ENCODE measurements at regions not wholly inside any gene's neighbourhood (a gene's known extent, or its start where the extent isn't known, plus 50 kb on each side); places are given as distances from the start of the nearest gene placed in this dataset.

DNA sequence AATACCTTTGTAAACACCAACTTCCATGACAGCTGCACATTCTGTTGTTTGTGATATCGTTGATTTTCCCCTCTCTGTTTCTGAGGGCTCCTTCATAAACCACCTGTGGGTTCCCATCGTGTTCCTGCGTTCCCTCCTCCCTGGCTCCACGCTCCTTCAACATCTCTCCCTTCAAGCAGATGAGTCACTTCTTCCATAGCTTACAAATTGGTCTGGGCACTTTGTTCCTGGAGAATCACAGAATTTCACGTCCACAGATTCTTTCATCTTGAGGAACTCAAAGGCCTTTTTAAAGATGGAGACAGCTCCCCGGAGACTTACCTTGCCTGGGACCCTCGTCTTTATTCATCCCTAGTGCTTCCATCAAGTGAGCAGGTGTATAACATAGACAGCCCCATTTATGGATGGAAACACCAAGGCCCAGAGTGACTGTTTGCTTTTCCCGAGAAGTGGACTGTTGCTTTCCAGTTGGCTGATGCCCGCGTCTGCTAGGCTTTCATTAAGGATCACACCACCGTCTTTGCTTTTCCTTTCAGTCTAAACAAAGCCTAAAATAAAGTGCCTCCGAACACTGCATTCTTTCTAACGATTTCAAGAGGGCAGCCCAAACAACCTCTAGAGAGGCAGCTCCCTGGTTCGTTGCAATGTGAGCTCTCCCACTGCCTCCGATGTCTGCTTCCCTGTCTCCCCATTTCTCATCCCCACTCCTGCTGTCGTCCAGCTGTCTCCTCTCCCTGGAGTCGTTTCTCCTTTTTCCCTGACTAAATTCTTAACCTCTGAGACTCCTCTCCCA is 146.3 kb upstream of the STX18 start:
- H3K27ac Mint-ChIP-seq (ENCODE audit: low read depth, unreplicated experiment) = no peak overlapping the region
- ChIA-PET POLR2A (interaction anchor here (0.7 kb wide), 1 partner anchor 15 kb away, joined by 3 read pairs; no protein-coding TSS in a partner anchor), CTCF (interaction anchor here (0.8 kb wide), 1 partner anchor 25 kb away, joined by 3 read pairs; no protein-coding TSS in a partner anchor)
- DNase-seq (ENCODE audit: unreplicated experiment) = no peak
- H3K9me3 Mint-ChIP-seq (ENCODE audit: unreplicated experiment) = no peaks in the 10 kb centered on the region
- no peaks in the 10 kb centered on the region for H3K27me3 Mint-ChIP-seq (ENCODE audit: insufficient read depth, unreplicated experiment)
- BruUV-seq (replicated peaks) = no TSS peak
- intact Hi-C loops (cut with micrococcal nuclease) = no loop called here
- peaks cover 1% of the 10 kb centered on the region for H3K4me1 Mint-ChIP-seq (ENCODE audit: insufficient read depth, unreplicated experiment)
- no peak for TF ChIP-seq CTCF (IDR thresholded peaks at IDR 0.05; ENCODE audit: unreplicated experiment)
- H3K4me3 Mint-ChIP-seq (ENCODE audit: unreplicated experiment) = no peak overlapping the region
- H3K36me3 Mint-ChIP-seq (ENCODE audit: insufficient read depth, unreplicated experiment) = no peaks in the 10 kb centered on the region

- Mint-ChIP-seq H3K9me3 (ENCODE audit: unreplicated experiment) (no peaks in the 10 kb centered on the region), H3K36me3 (ENCODE audit: insufficient read depth, unreplicated experiment) (no peaks in the 10 kb centered on the region), H3K27ac (ENCODE audit: low read depth, unreplicated experiment) (no peak overlapping the region), H3K4me3 (ENCODE audit: unreplicated experiment) (no peak overlapping the region), H3K4me1 (ENCODE audit: insufficient read depth, unreplicated experiment) (no peaks in the 10 kb centered on the region), H3K27me3 (ENCODE audit: insufficient read depth, unreplicated experiment) (no peaks in the 10 kb centered on the region)
- TF ChIP-seq CTCF (IDR thresholded peaks at IDR 0.05; ENCODE audit: unreplicated experiment) = no peak
- no TSS peak for BruUV-seq (replicated peaks)
- DNase-seq (ENCODE audit: unreplicated experiment) = no peak
- ChIA-PET CTCF (interaction anchor here (0.7 to 0.8 kb wide), 2 partner anchors 24 to 167 kb away, joined by 3 read pairs; no protein-coding TSS in a partner anchor), POLR2A (no interaction called here)
- intact Hi-C loops (cut with micrococcal nuclease) = no loop called here
Observed at GRCh38 chr4:4687100-4687499, 145.3 kb upstream of the STX18 start.

DNA sequence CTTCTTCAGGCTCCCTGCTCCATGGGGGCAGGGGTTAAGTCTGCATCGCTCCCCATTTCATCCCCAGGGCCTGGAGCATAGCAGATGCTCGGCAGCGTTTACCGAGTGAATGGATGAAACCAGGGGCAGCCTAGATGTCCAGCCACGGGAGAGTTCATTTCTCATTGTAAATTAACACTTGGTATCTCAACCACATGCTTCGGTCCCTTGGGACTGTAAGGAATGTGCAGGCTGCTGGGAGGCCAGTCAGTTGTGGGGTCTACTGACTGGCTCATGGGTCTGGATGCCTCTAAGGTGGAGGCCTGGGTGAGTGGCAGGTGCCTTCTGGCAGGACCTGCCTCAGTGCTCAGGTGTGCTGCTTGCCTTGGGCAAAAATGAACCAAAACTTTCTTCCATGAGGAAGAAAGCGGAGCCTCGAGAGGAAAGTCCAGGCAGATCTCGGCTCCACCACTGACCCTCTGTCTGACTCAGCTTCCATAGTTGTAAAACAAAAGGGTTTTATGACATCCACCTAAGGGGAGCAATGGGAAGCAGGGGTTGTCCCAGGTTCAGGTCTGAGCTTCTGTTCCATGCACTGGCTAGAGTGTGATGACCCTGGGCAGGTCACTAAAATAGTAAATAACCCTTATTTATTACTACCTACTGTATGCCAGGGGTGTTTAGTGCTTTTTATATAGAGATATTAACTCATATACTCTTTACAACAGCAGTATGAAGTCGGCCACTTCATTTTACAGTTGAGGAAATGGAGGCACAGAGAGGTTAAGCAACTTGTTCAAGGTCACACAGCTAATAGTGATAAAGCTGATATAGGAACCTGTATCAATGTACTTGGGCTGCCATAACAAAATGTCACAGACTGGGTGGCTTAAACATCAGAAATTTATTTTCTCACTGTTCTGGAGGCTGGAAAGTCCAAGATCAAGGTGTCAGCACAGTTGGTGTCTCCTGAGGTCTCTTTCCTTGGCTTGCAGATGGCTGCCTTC is 144.3 kb upstream of the STX18 start:
- CTCF ChIA-PET = interaction anchor here (0.5 to 0.6 kb wide), 2 partner anchors 34 to 1368 kb away, joined by 6 read pairs; no protein-coding TSS in a partner anchor
- no peak overlapping the region for H3K4me3 Mint-ChIP-seq (ENCODE audit: unreplicated experiment)
- no peak for TF ChIP-seq CTCF (IDR thresholded peaks at IDR 0.05; ENCODE audit: unreplicated experiment)
- DNase-seq (ENCODE audit: unreplicated experiment) = no peak
- no peak overlapping the region for H3K27ac Mint-ChIP-seq (ENCODE audit: low read depth, unreplicated experiment)
- no peaks in the 10 kb centered on the region for H3K4me1 Mint-ChIP-seq (ENCODE audit: insufficient read depth, unreplicated experiment)
- H3K36me3 Mint-ChIP-seq (ENCODE audit: insufficient read depth, unreplicated experiment) = no peaks in the 10 kb centered on the region
- intact Hi-C loops (cut with micrococcal nuclease) = no loop called here
- BruUV-seq (replicated peaks) = no TSS peak
- no peaks in the 10 kb centered on the region for H3K9me3 Mint-ChIP-seq (ENCODE audit: unreplicated experiment)
- POLR2A ChIA-PET = no interaction called here
- no peaks in the 10 kb centered on the region for H3K27me3 Mint-ChIP-seq (ENCODE audit: insufficient read depth, unreplicated experiment)

- Mint-ChIP-seq H3K4me3 (ENCODE audit: unreplicated experiment) (no peak overlapping the region), H3K9me3 (ENCODE audit: unreplicated experiment) (no peaks in the 10 kb centered on the region), H3K36me3 (ENCODE audit: insufficient read depth, unreplicated experiment) (no peaks in the 10 kb centered on the region), H3K27ac (ENCODE audit: low read depth, unreplicated experiment) (no peak overlapping the region), H3K27me3 (ENCODE audit: insufficient read depth, unreplicated experiment) (no peaks in the 10 kb centered on the region), H3K4me1 (ENCODE audit: insufficient read depth, unreplicated experiment) (peaks cover 5% of the 10 kb centered on the region)
- intact Hi-C loops (cut with micrococcal nuclease) = no loop called here
- CTCF ChIA-PET = no interaction called here
- POLR2A ChIA-PET = interaction anchor here (0.5 kb wide), 1 partner anchor 80 kb away, joined by 3 read pairs; no protein-coding TSS in a partner anchor
- no TSS peak for BruUV-seq (replicated peaks)
- TF ChIP-seq CTCF (IDR thresholded peaks at IDR 0.05; ENCODE audit: unreplicated experiment) = no peak
- DNase-seq (ENCODE audit: unreplicated experiment) = no peak
Observed at GRCh38 chr4:4681653-4682052, 139.8 kb upstream of the STX18 start.

Measured in MCF 10A (cell line).